ENCODE measurements at regions not wholly inside any gene's neighbourhood (a gene's known extent, or its start where the extent isn't known, plus 50 kb on each side); places are given as distances from the start of the nearest gene placed in this dataset.

- no peak overlapping the region for H3K23ac ChIP-seq (ENCODE audit: insufficient read length)
- no peak for DNase-seq (ENCODE audit: low read depth in 1 of 2, low spot score in 2 of 2)
- H3K4me3 ChIP-seq (ENCODE audit: extremely low read depth in 1 of 4, insufficient read depth in 2 of 4, low read depth in 3 of 4, low read length in 4 of 4): no peak overlapping the region
- no peak overlapping the region for H2BK15ac ChIP-seq (ENCODE audit: low read length)
- H2AFZ ChIP-seq (ENCODE audit: low read length): no peak overlapping the region
- H2BK12ac ChIP-seq (ENCODE audit: low read depth, low read length): no peak overlapping the region
- H4K5ac ChIP-seq (ENCODE audit: insufficient read length, low read depth, low read length): no peak overlapping the region
- H3K14ac ChIP-seq (ENCODE audit: insufficient read length): no peak overlapping the region
- H4K8ac ChIP-seq (ENCODE audit: extremely low read depth, insufficient read depth, low read length): no peak overlapping the region
- no peak overlapping the region for H2BK120ac ChIP-seq (replicated peaks; ENCODE audit: low read depth, low read length)
- H2AK5ac ChIP-seq (ENCODE audit: low read depth, low read length): no peak overlapping the region
- no peaks in the 10 kb centered on the region for H3K79me1 ChIP-seq (ENCODE audit: low read depth, low read length)
- H3K9ac ChIP-seq (replicated peaks in 1 of 4; ENCODE audit: extremely low read depth in 1 of 4, low read depth in 3 of 4, low read length in 3 of 4): no peak overlapping the region
- H3K27ac ChIP-seq (ENCODE audit: low read depth, low read length): no peak overlapping the region
- peaks cover 9 to 11% of the 10 kb centered on the region in 2 experiments; a peak in 3 of 4 replicates for H3K9me3 ChIP-seq (ENCODE audit: insufficient read depth in 2 of 2, low read depth in 1 of 2, low read length in 1 of 2)
- TF ChIP-seq CBX8 (IDR thresholded peaks at IDR 0.05; ENCODE audit: borderline replicate concordance, low read depth, low read length) (no peak), CEBPB (IDR thresholded peaks at IDR 0.05; ENCODE audit: low read depth, low read length) (peak; percentile 35; the same call in 1 of the 2 replicates)
- H2BK5ac ChIP-seq (ENCODE audit: low read depth, low read length): no peak overlapping the region
- no peak for FAIRE-seq
- 89% methylated on average over 4 of the region's 4 CpGs; no CpG with 5 or more reads in 1 of the 2 experiments for WGBS, 2 experiments (ENCODE audit: extremely low coverage in 1 of 2, insufficient coverage in 1 of 2, insufficient read length in 1 of 2, insufficient replicate concordance in 2 of 2, low coverage in 1 of 2, low lambda C conversion rate in 2 of 2, missing lambda C conversion rate in 1 of 2)
- no peaks in the 10 kb centered on the region for H4K20me1 ChIP-seq (replicated peaks in 1 of 2; ENCODE audit: control insufficient read depth in 1 of 2, insufficient read depth in 2 of 2, low read length in 2 of 2)
- no peak overlapping the region for H3K18ac ChIP-seq (ENCODE audit: extremely low read depth, low read length)
- no peaks in the 10 kb centered on the region for H3K27me3 ChIP-seq (replicated peaks in 1 of 4; ENCODE audit: control insufficient read depth in 3 of 4, extremely low read depth in 1 of 4, insufficient read depth in 3 of 4, low read length in 3 of 4)
- no peaks in the 10 kb centered on the region for H3K4me1 ChIP-seq (replicated peaks in 1 of 4; ENCODE audit: control insufficient read depth in 3 of 4, insufficient read depth in 4 of 4, low read length in 3 of 4)
- no peaks in the 10 kb centered on the region for H3K23me2 ChIP-seq (ENCODE audit: low read depth, low read length)
- no peaks in the 10 kb centered on the region for H3K36me3 ChIP-seq (ENCODE audit: control insufficient read depth in 2 of 4, insufficient read depth in 4 of 4, low read length in 3 of 4)
- H3K79me2 ChIP-seq (ENCODE audit: control insufficient read depth in 1 of 2, insufficient read depth in 2 of 2, low read length in 2 of 2): no peaks in the 10 kb centered on the region
- no peak overlapping the region for H3K4me2 ChIP-seq (ENCODE audit: insufficient read depth in 1 of 2, low read depth in 2 of 2, low read length in 2 of 2)
- ChIA-PET CTCF (ENCODE audit: partially characterized antibody) (no interaction called here), POLR2A (ENCODE audit: partially characterized antibody) (no interaction called here)
- H2BK20ac ChIP-seq (ENCODE audit: low read length): no peak overlapping the region
- H4K91ac ChIP-seq (replicated peaks; ENCODE audit: insufficient read length, low read length): no peak overlapping the region
- no peak overlapping the region for H3K4ac ChIP-seq (replicated peaks; ENCODE audit: insufficient read length, low read depth, low read length)
- no peak overlapping the region for H3K56ac ChIP-seq (replicated peaks; ENCODE audit: insufficient read length, low read depth, low read length)
Measured at GRCh38 chr5:38739011-38739704, 106.7 kb upstream of the OSMR start.

Measured in H1 (cell line).